Right forelimb (tissue), 1 donor: ENCODE measurements at regions not wholly inside any gene's neighbourhood (a gene's known extent, or its start where the extent isn't known, plus 50 kb on each side); places are given as distances from the start of the nearest gene placed in this dataset.
"Not testable (repeated sequence)": the region's sequence is repeated elsewhere in the genome, so short reads cannot be mapped to it uniquely, and the experiment has no call there.

ENCODE experiments used
- DNase-seq: peaks from one replicate; pipeline ENCODE4 v3.0.0-alpha.2; 2018

- no peak for DNase-seq
Measured at GRCh38 chr2:53356291-53356905, 411.2 kb upstream of the CHAC2 start.

DNA sequence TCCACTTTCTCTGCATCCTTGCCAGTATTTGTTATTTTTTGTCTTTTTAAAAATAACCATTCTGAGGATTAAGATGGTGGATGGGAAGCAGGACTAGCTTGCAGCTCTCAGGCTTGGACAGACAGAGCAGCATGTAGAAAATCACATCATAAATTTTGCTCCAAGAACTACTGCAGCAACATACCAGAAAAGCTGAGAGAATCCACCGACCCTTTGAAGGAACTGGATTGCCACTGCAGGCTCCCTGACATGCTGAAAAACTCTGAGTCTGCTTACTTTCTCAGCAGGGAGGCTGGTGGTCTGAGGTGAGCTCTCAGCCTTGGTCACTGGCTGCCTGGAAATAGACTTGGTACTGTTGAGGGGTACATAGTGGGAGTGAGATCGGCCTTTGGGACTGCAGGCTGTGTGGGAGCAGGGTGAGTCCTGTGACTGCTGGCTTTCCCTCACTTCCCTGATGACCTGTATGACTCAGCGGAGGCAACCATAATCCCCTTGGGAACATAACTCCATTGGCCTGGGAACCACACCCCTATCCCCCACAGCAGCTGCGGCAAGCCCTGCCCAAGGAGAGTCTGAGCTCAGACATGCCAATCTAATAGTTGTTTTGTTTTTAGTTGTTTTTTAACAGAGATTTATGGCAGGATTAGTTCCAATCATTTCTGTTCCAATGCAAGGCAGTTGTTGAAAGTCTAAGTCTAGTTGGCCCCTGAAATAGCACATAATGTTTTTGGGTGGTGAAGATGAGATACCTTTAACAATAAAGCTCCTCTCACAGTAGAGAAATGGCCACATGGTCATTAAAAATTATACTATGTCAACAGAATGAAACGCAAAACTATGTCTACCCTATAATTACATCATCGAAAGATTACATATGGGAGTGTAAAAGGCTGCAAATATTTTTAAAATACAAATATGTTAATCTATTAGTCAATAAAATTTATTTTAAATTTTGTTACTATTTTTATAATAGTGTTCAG, 414.2 kb upstream of the CHAC2 start:
- peak; percentile 28 for DNase-seq

DNA sequence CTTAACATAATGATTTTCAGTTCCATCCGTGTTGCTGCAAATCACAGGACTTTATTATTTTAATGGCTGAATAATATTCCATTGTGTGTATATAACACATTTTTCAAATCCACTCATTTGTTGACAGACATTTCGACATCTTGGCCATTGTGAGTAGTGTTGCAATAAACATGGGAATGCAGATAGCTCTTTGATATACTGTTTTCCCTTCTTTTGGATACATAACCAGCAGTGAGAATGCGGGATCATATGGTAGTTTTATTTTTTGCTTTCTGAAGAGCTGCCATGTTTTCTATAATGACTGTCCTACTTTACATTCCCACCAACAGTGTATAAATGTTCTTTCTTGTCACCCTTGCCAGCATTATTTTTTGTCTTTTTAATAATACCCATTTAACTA, 420.3 kb upstream of the CHAC2 start:
- DNase-seq = no peak

DNA sequence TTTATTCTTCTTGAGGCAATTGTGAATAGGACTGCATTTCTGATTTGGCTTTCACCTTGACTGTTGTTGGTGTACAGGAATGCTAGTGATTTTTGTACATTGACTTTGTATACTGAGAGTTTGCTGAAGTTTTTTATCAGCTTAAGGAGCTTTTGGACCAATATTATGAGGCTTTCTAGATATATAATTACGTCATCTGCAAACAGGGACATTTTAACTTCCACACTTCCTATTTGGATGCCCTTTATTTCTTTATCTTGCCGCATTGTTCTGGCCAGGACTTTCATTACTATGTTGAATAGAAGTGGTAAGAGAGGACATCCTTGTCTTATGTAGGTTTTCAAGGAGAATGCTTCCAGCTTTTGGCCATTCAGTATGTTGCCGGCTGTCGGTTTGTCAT, 425.4 kb upstream of the CHAC2 start:
- DNase-seq = no peak

DNA sequence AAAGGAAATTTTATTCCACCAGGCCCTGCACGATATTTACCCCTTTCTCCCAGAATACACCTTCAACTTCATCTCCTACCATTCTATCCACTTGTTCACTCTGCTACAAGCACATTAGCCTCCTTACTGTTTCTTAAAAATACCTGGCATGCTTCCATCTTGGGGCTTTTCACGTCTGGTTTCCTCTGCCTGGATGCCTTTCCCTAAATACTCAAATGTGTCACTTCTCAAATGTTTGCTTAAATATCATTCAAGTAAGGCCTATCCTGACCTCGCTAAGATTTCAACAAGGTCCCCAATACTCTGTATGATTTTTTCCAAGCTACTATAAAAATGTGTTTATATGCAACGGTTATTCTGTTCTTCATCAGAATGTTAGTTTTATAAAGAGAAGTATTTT, 433.0 kb upstream of the CHAC2 start:
- DNase-seq = no peak

DNA sequence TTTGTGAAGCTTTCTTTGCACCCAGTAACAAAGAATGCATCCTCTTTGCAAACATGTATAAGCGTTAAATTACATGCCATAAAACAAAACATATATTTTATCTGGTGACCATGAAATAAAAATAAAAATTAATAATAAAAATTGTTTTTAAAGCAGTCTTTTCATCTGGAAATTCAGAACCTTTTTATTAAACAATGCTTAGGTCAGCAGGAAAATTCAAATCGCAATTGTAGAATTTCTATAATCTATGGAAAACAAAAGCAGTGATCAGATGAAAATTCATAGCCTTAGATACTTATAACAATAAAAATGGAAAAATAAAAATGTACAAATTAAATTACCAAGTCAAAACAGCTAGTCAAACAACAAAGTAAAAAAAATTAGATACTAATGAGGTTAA, 435.9 kb upstream of the CHAC2 start:
- DNase-seq = no peak

DNA sequence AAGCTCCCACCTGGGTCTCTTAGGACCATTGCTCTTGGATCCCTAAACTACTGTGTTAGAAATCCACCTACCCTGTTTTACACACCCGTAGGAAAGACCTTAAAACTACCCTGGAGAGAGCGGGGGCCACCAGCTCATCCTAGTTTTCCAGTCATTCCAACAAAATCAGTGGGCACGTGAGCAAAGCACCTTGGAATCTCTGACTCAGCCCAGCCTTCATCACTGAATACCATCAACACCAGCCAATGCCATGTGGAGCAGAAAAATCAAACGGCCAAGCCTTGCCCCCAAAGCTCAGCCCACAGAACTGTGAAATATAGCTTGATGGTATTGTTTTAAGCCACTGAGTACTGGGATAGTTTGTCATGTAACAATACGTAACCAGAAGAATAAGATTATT, 449.7 kb upstream of the CHAC2 start:
- no peak for DNase-seq

DNA sequence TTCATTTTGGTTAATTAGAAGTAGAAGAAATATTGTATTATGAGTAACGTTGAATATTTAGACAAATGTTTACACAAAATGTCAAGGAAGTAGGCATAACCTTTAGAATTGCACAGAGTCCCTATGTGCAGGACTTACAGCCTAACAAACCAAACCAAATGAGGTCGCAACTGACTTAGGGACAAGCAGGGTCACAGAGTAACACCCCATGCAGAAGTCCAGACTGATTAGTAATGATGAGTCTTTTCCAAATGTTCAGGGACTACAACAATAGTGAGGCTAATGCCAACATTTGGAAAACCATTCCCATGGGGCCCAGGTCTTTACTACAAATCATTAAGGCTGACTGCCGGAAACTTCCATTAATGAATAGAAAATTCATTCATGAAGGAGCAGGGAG, 452.5 kb upstream of the CHAC2 start:
- no peak for DNase-seq

GRCh38 chr2:53314718-53315117, 452.9 kb upstream of the CHAC2 start:
- DNase-seq = no peak

DNA sequence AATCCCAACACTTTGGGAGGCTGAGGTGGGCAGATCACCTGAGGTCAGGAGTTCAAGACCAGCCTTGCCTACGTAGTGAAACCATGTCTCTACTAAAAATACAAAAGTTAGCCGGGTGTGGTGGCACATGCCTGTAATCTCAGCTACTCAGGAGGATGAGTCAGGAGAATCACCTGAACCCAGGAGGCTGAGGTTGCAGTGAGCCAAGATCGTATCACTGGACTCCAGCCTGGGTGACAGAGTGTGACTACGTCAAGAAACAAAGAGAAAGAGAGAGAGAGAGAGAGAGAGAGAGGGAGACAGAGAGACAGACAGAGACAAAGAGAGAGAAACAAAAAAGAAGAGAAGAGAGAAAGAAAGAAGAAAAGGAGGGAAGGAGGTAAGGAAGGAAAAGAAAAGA, 454.0 kb upstream of the CHAC2 start:
- DNase-seq = not testable (repeated sequence)

DNA sequence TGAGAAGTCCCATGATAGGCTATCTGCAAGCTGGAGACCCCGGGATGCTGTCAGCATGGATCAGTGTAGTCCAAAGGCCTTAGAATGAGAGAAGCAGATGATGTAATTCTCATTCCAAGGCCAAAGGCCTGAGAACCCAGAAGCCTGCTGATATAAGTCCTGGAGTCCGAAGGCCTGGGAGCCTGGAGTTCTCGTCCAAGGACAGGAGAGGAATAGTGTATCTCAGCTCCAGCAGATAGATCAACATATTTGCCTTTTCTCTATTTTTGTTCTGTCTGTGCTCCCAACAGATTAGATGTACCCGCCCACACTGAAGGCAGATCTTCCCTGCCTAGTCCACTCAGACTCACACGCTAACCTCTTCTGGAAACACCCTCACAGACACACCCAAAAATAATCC, 454.9 kb upstream of the CHAC2 start:
- no peak for DNase-seq

DNA sequence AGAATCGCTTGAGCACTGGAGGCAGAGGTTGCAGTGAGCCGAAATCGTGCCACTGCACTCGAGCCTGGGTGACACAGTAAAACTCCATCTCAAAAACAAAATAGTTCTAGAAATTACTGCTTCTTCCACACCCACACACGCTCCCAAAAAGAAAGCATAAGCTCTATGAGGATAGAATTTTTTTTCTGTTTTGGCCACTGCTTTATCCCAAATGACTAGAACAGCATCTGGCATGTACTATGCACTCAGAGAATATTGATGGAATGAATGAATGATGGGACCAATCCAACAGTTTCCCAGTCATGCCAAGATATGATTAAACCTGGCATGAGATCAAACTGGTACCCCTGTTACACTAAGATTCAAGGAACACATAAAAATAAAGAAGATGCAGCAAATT, 455.4 kb upstream of the CHAC2 start:
- DNase-seq = no peak

DNA sequence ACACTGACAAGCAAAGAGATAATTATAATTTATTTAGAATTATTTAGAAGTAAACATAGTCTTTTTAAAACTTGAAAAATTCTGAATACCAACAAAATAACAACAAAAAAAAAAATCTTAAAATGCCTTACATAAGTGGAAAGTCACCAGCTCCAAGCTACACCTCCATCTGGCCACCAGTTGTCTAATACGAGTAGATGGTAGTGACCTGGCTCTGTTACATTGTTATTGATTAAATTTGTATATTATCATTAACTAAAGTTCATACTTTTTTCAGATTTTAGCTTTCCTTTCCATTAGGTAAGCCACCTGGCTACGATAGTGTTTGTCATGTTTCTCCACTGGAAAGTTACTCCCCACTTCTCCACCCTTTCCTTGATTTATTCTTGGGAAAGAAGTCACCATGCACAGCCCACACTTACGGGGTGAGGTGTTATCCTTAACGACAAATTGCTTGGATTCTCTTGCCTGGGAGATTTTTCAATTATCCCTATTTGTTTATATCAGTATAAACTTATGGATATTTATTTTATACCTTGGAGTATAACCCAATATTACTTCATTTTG, 464.5 kb upstream of the CHAC2 start:
- no peak for DNase-seq

DNA sequence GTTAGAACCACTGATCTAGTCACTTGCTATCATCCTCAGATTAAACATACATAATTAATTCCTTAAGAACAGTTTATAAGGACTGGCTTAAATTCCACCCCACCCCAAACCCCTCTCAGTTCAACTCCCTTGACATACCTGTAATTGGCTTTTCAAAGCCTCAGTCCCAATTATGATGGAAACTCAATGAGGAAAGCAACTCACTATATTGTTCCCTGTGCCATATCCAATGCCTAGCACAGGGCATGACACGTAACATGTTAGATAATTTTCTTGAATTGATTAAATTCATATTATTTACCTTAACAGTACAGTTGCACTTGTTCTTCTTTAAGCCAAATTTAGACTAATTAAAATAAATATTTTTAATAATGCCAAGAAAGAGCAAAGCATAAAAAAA, 465.1 kb upstream of the CHAC2 start:
- no peak for DNase-seq

- no peak for DNase-seq
Measured at GRCh38 chr2:53289309-53290006, 478.1 kb upstream of the CHAC2 start.

- no peak for DNase-seq
Measured at GRCh38 chr2:53286345-53286744, 481.3 kb upstream of the CHAC2 start.

GRCh38 chr2:53275743-53276142, 491.9 kb upstream of the CHAC2 start:
- no peak for DNase-seq

DNA sequence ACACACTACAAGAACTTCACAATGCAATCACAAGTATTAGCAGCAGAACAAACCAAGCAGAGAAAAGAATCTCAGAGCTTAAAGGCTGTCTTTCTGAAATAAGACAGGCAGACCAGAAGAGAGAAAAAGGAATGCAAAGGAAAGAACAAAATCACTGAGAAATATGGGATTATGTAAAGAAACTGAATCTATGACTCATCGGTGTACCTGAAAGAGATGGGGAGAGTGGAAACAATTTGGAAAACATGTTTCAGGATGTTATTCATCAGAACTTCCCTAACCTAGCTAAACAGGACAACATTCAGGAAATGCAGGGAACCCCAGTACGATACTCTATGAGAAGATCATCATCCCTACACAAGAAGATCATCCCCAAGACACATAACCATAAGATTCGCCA, 499.0 kb upstream of the CHAC2 start:
- no peak for DNase-seq

- DNase-seq = no peak
Measured at GRCh38 chr2:53268086-53268485, 499.5 kb upstream of the CHAC2 start.

- DNase-seq = no peak
Measured at GRCh38 chr2:53265544-53266299, 501.9 kb upstream of the CHAC2 start.

GRCh38 chr2:53260568-53260967, 507.0 kb upstream of the CHAC2 start:
- no peak for DNase-seq

DNA sequence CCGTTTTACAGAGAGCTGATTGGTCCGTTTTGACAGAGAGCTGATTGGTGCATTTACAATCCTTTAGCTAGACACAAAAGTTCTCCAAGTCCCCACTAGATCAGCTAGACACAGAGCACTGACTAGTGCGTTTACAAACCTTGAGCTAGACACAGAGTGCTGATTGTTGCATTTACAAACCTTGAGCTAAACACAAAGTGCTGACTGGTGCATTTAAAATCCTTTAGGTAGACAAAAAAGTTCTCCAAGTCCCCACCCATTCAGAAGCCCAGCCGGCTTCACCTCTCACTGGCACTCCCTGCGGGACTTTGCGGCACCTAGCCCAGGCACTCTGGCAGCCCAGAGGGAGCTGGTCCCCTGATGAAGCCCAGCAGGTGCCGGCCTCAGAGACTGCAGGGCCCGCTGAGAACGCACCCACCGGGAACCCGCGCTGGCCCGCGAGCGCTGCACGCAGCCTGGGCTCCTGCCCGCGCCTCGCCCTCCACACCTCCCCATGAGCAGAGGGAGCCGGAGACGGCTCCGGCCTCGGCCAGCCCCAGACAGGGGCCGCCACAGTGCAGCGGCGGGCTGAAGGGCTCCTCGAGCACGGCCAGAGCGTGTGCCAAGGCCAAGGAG, 508.1 kb upstream of the CHAC2 start:
- no peak for DNase-seq
